Activated CD4-positive, alpha-beta memory T cell treated with anti-CD3 and anti-CD28 coated beads, Interleukin-2, amount 10 ng/mL, durations not matched to agents 7 days and 5 days (primary cell): ENCODE measurements at regions not wholly inside any gene's neighbourhood (a gene's known extent, or its start where the extent isn't known, plus 50 kb on each side); places are given as distances from the start of the nearest gene placed in this dataset.

ENCODE experiments used
- CTCF ChIA-PET: fragments of 350-600 bp; sonication (Branson Sonifier 250); formaldehyde crosslinking; loops from one replicate; lab custom pipeline; 2021; ENCODE audit warnings: antibody characterized with exemption, inconsistent platforms; lab: Charles Lee
- POLR2A ChIA-PET: fragments of 350-600 bp; sonication (Branson Sonifier 250); formaldehyde crosslinking; loops from one replicate; lab custom pipeline; 2021; ENCODE audit warnings: antibody characterized with exemption; lab: Charles Lee
- DNase-seq: peaks from one replicate; pipeline ENCODE4 v3.0.0-alpha.2; 2020
- H3K27ac Mint-ChIP-seq: one replicate; pipeline ENCODE4 v1.8.0; 2021; ENCODE audit warnings: mild to moderate bottlenecking, mixed read lengths
- H3K27me3 Mint-ChIP-seq: one replicate; pipeline ENCODE4 v1.8.0; 2021; ENCODE audit warnings: mixed read lengths
- H3K36me3 Mint-ChIP-seq: one replicate; pipeline ENCODE4 v1.8.0; 2021; ENCODE audit warnings: low read depth, mixed read lengths
- H3K4me1 Mint-ChIP-seq: one replicate; pipeline ENCODE4 v1.8.0; 2021; ENCODE audit warnings: mixed read lengths
- H3K4me3 Mint-ChIP-seq: one replicate; pipeline ENCODE4 v1.8.0; 2021; ENCODE audit warnings: mild to moderate bottlenecking, mixed read lengths
- H3K9me3 Mint-ChIP-seq: one replicate; pipeline ENCODE4 v1.8.0; 2021; ENCODE audit warnings: mixed read lengths

- no peaks in the 10 kb centered on the region for H3K27me3 Mint-ChIP-seq
- ChIA-PET CTCF (no interaction called here), POLR2A (no interaction called here)
- DNase-seq: no peak
- H3K9me3 Mint-ChIP-seq: no peaks in the 10 kb centered on the region
- H3K36me3 Mint-ChIP-seq: no peaks in the 10 kb centered on the region
- no peaks in the 10 kb centered on the region for H3K4me1 Mint-ChIP-seq
- no peak overlapping the region for H3K27ac Mint-ChIP-seq
- H3K4me3 Mint-ChIP-seq: no peak overlapping the region
Measured at GRCh38 chr7:25643770-25644394, 415.6 kb upstream of the NPVF start.

DNA sequence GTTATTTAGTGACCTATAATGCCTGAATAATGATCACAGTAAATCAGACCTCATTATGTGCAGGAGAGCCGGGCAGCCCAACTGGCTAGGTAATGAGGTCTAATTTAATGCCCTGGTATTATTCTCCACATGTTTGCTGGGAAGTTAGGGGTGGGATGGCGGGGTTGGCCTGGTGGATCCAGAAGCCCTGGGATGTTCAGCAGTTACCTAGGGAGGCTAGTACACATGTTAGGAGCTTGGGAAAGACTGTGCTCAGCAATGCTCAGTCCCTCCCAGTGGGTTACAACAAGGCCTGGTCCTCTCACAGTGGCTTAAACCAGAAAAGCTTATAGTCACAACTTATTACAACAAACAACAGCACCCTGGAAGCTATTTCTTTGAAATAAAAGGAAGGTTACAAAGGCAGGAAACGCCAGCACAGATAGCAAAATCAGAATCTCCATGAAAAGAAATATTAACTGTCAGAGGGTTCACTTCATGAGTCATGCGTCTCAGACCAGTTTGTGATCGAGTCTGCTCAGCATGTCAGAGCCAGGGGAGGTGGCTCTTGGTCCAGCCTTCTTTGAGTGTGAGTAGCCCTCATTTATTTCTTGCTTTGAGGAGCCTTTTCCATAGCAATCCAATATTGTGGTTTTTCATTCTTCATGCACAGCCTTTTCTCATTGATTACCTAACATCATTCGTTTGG lies 418.6 kb upstream of the NPVF start:
- Mint-ChIP-seq H3K36me3 (no peaks in the 10 kb centered on the region), H3K4me1 (no peaks in the 10 kb centered on the region), H3K9me3 (no peaks in the 10 kb centered on the region), H3K4me3 (no peak overlapping the region), H3K27me3 (no peaks in the 10 kb centered on the region), H3K27ac (no peak overlapping the region)
- POLR2A ChIA-PET: no interaction called here
- CTCF ChIA-PET: no interaction called here
- DNase-seq: no peak

DNA sequence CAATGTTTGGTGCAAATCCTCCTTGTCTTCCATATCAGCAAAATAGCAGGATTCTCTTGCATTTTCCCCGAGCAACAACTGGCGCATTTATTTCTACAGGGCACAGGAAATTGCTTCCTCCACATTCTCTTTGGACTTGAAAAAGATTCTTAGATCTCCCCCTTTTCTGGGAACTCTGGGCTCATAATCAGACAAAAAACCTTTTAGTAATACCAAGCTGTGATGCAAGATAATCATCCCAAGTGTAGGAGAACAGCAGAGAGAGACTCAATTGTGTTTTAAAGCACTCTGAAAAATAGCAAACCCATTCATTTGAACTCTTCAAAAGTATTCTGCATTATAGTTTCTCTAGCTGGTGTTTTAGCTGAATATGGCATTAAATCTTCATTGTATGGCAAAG lies 419.6 kb upstream of the NPVF start:
- H3K27me3 Mint-ChIP-seq: no peaks in the 10 kb centered on the region
- no peaks in the 10 kb centered on the region for H3K36me3 Mint-ChIP-seq
- H3K9me3 Mint-ChIP-seq: no peaks in the 10 kb centered on the region
- no peak for DNase-seq
- no peaks in the 10 kb centered on the region for H3K4me1 Mint-ChIP-seq
- ChIA-PET POLR2A (no interaction called here), CTCF (no interaction called here)
- H3K4me3 Mint-ChIP-seq: no peak overlapping the region
- no peak overlapping the region for H3K27ac Mint-ChIP-seq

GRCh38 chr7:25652366-25652765 lies 424.1 kb upstream of the NPVF start:
- POLR2A ChIA-PET: no interaction called here
- H3K27me3 Mint-ChIP-seq: peaks cover 4% of the 10 kb centered on the region
- DNase-seq: no peak
- H3K27ac Mint-ChIP-seq: no peak overlapping the region
- no peaks in the 10 kb centered on the region for H3K4me1 Mint-ChIP-seq
- CTCF ChIA-PET: no interaction called here
- no peak overlapping the region for H3K4me3 Mint-ChIP-seq
- no peaks in the 10 kb centered on the region for H3K36me3 Mint-ChIP-seq
- H3K9me3 Mint-ChIP-seq: no peaks in the 10 kb centered on the region

GRCh38 chr7:25653384-25653783 lies 425.1 kb upstream of the NPVF start:
- POLR2A ChIA-PET: no interaction called here
- H3K36me3 Mint-ChIP-seq: no peaks in the 10 kb centered on the region
- H3K27ac Mint-ChIP-seq: no peak overlapping the region
- no peaks in the 10 kb centered on the region for H3K4me1 Mint-ChIP-seq
- H3K9me3 Mint-ChIP-seq: no peaks in the 10 kb centered on the region
- CTCF ChIA-PET: no interaction called here
- no peak overlapping the region for H3K4me3 Mint-ChIP-seq
- no peak for DNase-seq
- peaks cover 11% of the 10 kb centered on the region for H3K27me3 Mint-ChIP-seq

DNA sequence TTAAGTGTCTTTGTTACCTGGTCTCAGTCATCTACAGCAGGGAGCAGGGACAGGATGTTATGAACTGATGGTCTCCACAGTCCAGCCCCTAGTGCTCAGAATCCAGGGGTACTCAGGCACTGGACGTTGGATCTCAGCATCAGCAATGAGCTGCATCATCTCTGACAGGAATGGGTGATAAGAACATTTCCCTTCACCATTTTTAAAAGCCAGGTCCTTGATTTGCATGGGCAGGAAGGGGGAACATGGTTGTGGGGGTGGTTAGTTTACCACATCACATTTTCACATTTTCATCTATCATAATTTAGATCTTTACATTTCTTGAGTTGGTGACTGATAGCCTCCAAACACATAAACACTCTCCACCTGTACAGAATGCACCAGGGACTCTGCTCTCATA lies 427.8 kb upstream of the NPVF start:
- Mint-ChIP-seq H3K9me3 (no peaks in the 10 kb centered on the region), H3K4me1 (no peaks in the 10 kb centered on the region), H3K36me3 (no peaks in the 10 kb centered on the region), H3K4me3 (no peak overlapping the region), H3K27me3 (peaks cover 16% of the 10 kb centered on the region), H3K27ac (no peak overlapping the region)
- ChIA-PET POLR2A (no interaction called here), CTCF (no interaction called here)
- no peak for DNase-seq

GRCh38 chr7:25656581-25657026 lies 428.3 kb upstream of the NPVF start:
- Mint-ChIP-seq H3K9me3 (no peaks in the 10 kb centered on the region), H3K36me3 (no peaks in the 10 kb centered on the region), H3K4me1 (no peaks in the 10 kb centered on the region), H3K27ac (no peak overlapping the region), H3K27me3 (peaks cover 19% of the 10 kb centered on the region), H3K4me3 (no peak overlapping the region)
- ChIA-PET CTCF (no interaction called here), POLR2A (no interaction called here)
- DNase-seq: no peak

- DNase-seq: no peak
- H3K4me1 Mint-ChIP-seq: no peaks in the 10 kb centered on the region
- ChIA-PET CTCF (no interaction called here), POLR2A (no interaction called here)
- no peaks in the 10 kb centered on the region for H3K9me3 Mint-ChIP-seq
- H3K27me3 Mint-ChIP-seq: peaks cover 21% of the 10 kb centered on the region
- H3K4me3 Mint-ChIP-seq: no peak overlapping the region
- H3K36me3 Mint-ChIP-seq: no peaks in the 10 kb centered on the region
- H3K27ac Mint-ChIP-seq: no peak overlapping the region
Measured at GRCh38 chr7:25658375-25658774, 430.1 kb upstream of the NPVF start.

DNA sequence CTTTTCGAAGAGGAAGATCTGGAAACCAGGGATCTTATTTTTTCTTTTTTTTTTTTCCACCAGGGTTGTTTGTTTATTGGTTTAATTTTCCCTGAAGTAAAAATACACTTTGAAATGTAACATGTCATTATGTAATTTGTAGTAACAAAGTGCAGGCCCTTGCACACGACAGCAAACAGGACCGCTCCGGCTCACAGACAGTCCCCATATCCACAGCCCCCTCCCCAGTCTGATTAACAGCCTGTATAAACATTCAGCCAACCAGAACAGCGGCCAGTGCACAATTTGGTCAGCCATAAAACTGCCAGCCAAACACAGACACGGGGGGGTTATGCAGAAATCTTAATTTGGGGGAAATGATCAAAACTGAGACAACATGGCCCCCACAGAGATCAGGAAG lies 431.6 kb upstream of the NPVF start:
- Mint-ChIP-seq H3K27me3 (peaks cover 20% of the 10 kb centered on the region), H3K4me1 (peaks cover 2% of the 10 kb centered on the region), H3K27ac (no peak overlapping the region), H3K36me3 (no peaks in the 10 kb centered on the region), H3K4me3 (no peak overlapping the region), H3K9me3 (no peaks in the 10 kb centered on the region)
- POLR2A ChIA-PET: no interaction called here
- DNase-seq: no peak
- CTCF ChIA-PET: no interaction called here

GRCh38 chr7:25662841-25663800 lies 434.8 kb upstream of the NPVF start:
- H3K4me3 Mint-ChIP-seq: no peak overlapping the region
- no peaks in the 10 kb centered on the region for H3K9me3 Mint-ChIP-seq
- no peak for DNase-seq
- H3K36me3 Mint-ChIP-seq: no peaks in the 10 kb centered on the region
- ChIA-PET POLR2A (no interaction called here), CTCF (no interaction called here)
- H3K27ac Mint-ChIP-seq: no peak overlapping the region
- H3K27me3 Mint-ChIP-seq: peaks cover 21% of the 10 kb centered on the region
- peaks cover 2% of the 10 kb centered on the region for H3K4me1 Mint-ChIP-seq

GRCh38 chr7:25663877-25664276 lies 435.6 kb upstream of the NPVF start:
- Mint-ChIP-seq H3K27ac (no peak overlapping the region), H3K9me3 (no peaks in the 10 kb centered on the region), H3K27me3 (peaks cover 15% of the 10 kb centered on the region), H3K4me1 (peaks cover 2% of the 10 kb centered on the region), H3K4me3 (no peak overlapping the region), H3K36me3 (no peaks in the 10 kb centered on the region)
- POLR2A ChIA-PET: no interaction called here
- CTCF ChIA-PET: no interaction called here
- DNase-seq: no peak

DNA sequence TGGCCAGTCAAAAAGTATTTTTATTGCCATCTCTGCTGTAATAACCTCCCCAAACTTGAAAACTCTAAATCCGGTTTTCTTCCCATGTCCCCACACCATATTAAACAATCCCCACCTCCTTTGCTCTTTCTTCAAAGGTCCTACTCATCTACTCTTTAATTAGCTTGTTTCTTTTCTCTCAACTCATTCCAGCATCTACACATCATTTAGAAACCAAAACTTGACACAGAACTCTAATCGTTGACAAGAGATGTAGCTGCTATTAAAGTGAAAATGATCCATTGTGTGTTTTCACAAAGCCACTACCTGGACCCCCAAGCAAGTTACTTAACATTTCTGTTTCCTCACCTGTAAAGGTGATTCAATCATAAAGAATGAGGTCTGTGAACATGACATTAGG lies 436.3 kb upstream of the NPVF start:
- H3K9me3 Mint-ChIP-seq: no peaks in the 10 kb centered on the region
- H3K27ac Mint-ChIP-seq: no peak overlapping the region
- CTCF ChIA-PET: no interaction called here
- no peaks in the 10 kb centered on the region for H3K36me3 Mint-ChIP-seq
- DNase-seq: no peak
- no peak overlapping the region for H3K4me3 Mint-ChIP-seq
- POLR2A ChIA-PET: no interaction called here
- H3K4me1 Mint-ChIP-seq: peaks cover 2% of the 10 kb centered on the region
- peaks cover 14% of the 10 kb centered on the region for H3K27me3 Mint-ChIP-seq

DNA sequence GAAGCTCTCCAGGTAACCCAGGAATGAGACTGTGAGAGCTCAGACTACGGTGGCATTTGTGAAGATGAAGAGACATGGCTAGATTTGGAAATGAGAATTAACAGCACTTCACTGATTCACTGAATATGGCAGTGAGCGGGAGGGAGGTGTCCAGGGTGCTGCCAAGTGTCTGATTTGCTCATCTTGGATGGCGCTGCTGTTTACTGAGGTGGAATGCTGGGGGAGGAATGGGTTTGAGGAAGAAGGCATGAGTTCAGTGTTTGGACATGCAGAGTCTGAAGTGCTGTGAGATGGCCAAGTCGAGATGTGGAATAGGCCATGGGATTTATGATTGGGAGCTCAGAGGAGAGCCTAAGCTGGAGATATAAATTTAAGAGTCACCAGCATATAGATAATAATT lies 437.1 kb upstream of the NPVF start:
- H3K27ac Mint-ChIP-seq: no peak overlapping the region
- H3K4me3 Mint-ChIP-seq: no peak overlapping the region
- ChIA-PET POLR2A (no interaction called here), CTCF (no interaction called here)
- no peaks in the 10 kb centered on the region for H3K36me3 Mint-ChIP-seq
- H3K27me3 Mint-ChIP-seq: peaks cover 14% of the 10 kb centered on the region
- no peak for DNase-seq
- H3K4me1 Mint-ChIP-seq: peaks cover 2% of the 10 kb centered on the region
- no peaks in the 10 kb centered on the region for H3K9me3 Mint-ChIP-seq
